Heart right ventricle (tissue), 16 donors: ENCODE measurements at regions not wholly inside any gene's neighbourhood (a gene's known extent, or its start where the extent isn't known, plus 50 kb on each side); places are given as distances from the start of the nearest gene placed in this dataset.

ENCODE experiments used
- ATAC-seq, 8 donors: fragments of 200-7000 bp; cut with Tn5 transposase; one replicate each; pipeline ENCODE4 v1.9.1; 2020; ENCODE audit warnings: mild to moderate bottlenecking in 8 of 8, moderate library complexity in 8 of 8, moderate number of reproducible peaks in 1 of 8
- DNase-seq, 2 donors: peaks; one replicate each; pipeline ENCODE4 v3.0.0-alpha.2; 2020
- H3K27ac ChIP-seq, 10 donors: fragments of 200-600 bp; sonication (generic) in 2 of 10; one replicate each; pipeline versions ENCODE4 v1.5.0 to v1.8.0; 2020 to 2022; ENCODE audit warnings: mild to moderate bottlenecking in 3 of 10
- H3K27me3 ChIP-seq, 7 donors: fragments of 200-600 bp; one replicate each; pipeline ENCODE4 v1.8.0; 2021 to 2022; ENCODE audit warnings: mild to moderate bottlenecking in 2 of 7
- H3K36me3 ChIP-seq, 9 donors: fragments of 200-600 bp; sonication (generic) in 1 of 9; one replicate each; pipeline versions ENCODE4 v1.5.0 to v1.8.0; 2020 to 2022; ENCODE audit warnings: mild to moderate bottlenecking in 2 of 9
- H3K4me1 ChIP-seq, 9 donors: fragments of 200-600 bp; sonication (generic) in 1 of 9; one replicate each; pipeline versions ENCODE4 v1.5.0 to v1.8.0; 2020 to 2022; ENCODE audit warnings: mild to moderate bottlenecking in 4 of 9
- H3K4me3 ChIP-seq, 10 donors: fragments of 200-600 bp; sonication (generic) in 2 of 10; one replicate each; pipeline versions ENCODE4 v1.5.0 to v1.8.0; 2020 to 2022; ENCODE audit warnings: mild to moderate bottlenecking in 7 of 10, moderate library complexity in 2 of 10
- H3K9me3 ChIP-seq, 11 donors: fragments of 200-600 bp in 10 of 11; sonication (generic) in 2 of 11; one replicate each; pipeline versions ENCODE4 v1.5.0 to v1.8.0; 2013 to 2022; ENCODE audit warnings: mild to moderate bottlenecking in 2 of 11, control low read depth in 1 of 11, moderate library complexity in 1 of 11
- WGBS, 2 donors: extraction: QIAGEN DNeasy Blood & Tissue Kit; methylation state at CpG; one replicate each; pipeline ENCODE4 v1.1.7; 2013; ENCODE audit warnings: inconsistent platforms in 1 of 2; 5-methylcytosine and 5-hydroxymethylcytosine counted together
- intact Hi-C, 10 donors: fragments of 100-400 bp; cut with DNase I; formaldehyde crosslinking; loops; one replicate each; pipeline versions ENCODE4 v1.11.1 to v1.14.2; 2022
- TF ChIP-seq, protein P1 (sequence below), 9 donors: fragments of 200-600 bp; sonication (generic) in 2 of 9; IDR thresholded peaks; one replicate each; pipeline versions ENCODE4 v1.5.0 to v1.8.0; 2021 to 2022; ENCODE audit warnings: antibody characterized with exemption in 9 of 9, mild to moderate bottlenecking in 5 of 9, moderate library complexity in 1 of 9
- donor health status: Arrhythmogenic right ventricular cardiomyopathy.
- donor health status: ischemic (EF 13 %, LVEDD 7.1; RV severe dilation, severe dysfunction).
- donor health status: healthy with polysubstance abuse.
- donor health status: DM: no; HTN: yes; CAD: no.
- donor health status: DM: no; HTN: no; CAD: no.
- donor health status: ischemic (EF 25% LVEDD 6.9; RV normal size, moderate dysfunction).
- donor health status: ischemic (EF 25% LVEDD 5.7; RV mildly dilated, moderate dysfunction).
- donor health status: healthy.
- donor health status: DM: yes; HTN: yes; CAD: no.
- donor health status: Ischemic cardiomyopathy.
- donor health status: ischemic (EF 35%, LVEDD 5.7; RV mildly dilated, moderate dysfunction).
- donor health status: nonischemic (EF 11% LVEDD 7.7; RV severe dilation, severe dysfunction).
- donor health status: DM: yes; HTN: yes; CAD: no.
- donor health status: PGD.
- donor health status: ischemic (EF 29% LVEDD 5.4; RV normal size, mild dysfunction).
- donor health status: nonischemic (EF 23%, LVEDD 6.1; RV moderate dilation, normal function).

DNA sequence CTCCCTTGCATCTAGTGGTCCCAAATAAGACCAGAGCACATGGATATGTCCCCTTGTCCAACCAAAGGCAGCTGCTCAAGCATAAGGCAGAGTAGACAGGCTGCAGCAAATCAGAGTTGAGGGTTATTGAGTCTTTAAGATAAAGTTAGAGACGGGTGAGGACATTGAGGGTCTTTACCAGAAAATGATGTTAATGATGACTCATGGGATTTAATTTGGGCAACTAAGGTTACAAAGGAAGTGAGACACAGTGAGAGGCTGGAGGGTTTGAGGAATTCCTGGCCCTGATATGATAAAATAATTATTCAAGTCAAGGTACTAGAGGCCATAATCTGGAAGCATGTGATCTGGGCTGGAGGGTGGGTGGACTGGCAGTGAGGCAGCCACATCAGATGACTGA is 133.6 kb downstream of the ALDH8A1 start:
- ATAC-seq = no peak
- TF ChIP-seq, protein P1, sequence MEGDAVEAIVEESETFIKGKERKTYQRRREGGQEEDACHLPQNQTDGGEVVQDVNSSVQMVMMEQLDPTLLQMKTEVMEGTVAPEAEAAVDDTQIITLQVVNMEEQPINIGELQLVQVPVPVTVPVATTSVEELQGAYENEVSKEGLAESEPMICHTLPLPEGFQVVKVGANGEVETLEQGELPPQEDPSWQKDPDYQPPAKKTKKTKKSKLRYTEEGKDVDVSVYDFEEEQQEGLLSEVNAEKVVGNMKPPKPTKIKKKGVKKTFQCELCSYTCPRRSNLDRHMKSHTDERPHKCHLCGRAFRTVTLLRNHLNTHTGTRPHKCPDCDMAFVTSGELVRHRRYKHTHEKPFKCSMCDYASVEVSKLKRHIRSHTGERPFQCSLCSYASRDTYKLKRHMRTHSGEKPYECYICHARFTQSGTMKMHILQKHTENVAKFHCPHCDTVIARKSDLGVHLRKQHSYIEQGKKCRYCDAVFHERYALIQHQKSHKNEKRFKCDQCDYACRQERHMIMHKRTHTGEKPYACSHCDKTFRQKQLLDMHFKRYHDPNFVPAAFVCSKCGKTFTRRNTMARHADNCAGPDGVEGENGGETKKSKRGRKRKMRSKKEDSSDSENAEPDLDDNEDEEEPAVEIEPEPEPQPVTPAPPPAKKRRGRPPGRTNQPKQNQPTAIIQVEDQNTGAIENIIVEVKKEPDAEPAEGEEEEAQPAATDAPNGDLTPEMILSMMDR (IDR thresholded peaks at IDR 0.05) = no peak
- intact Hi-C loops = no loop called here

DNA sequence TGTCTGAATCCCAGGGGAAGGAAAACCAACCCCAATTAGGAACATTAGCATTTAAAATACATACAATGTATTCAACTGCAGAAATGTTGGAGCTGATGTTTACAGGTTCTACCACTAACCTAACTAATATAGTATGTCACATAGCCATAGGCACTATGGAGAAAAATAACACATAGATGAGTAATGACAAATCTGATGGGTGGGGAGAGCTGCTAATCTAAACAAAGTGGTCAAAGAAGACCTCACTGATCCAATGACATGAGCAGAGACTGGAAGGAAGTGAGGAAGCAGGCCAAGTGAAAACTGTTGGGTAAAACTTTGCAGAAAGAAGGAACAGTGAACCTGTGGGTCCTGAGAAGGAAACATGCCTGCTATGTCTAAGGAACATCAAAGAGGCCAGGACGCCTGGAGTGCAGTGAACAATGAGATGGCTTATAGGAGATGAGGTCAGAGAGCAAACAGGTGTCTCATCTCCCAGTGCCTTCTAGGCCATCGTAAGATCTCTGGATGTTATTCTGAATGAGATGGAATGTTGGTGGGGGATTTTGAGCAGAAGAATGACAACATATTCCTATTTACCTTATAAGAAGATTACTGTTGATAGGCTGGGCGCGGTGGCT is 135.7 kb downstream of the ALDH8A1 start:
- no peaks in the 10 kb centered on the region for H3K27me3 ChIP-seq
- intact Hi-C loops = no loop called here
- no peaks in the 10 kb centered on the region for H3K36me3 ChIP-seq
- no peaks in the 10 kb centered on the region for H3K9me3 ChIP-seq
- TF ChIP-seq, protein P1 (IDR thresholded peaks at IDR 0.05) = no peak
- DNase-seq (no peak), ATAC-seq (no peak)
- 92 to 95% methylated on average over 4 of the region's 4 CpGs for WGBS, 2 donors
- H3K4me1 ChIP-seq = no peaks in the 10 kb centered on the region
- H3K27ac ChIP-seq = no peak overlapping the region
- H3K4me3 ChIP-seq = no peak overlapping the region

More for the DNA sequence above, 133.6 kb downstream of the ALDH8A1 start:
- DNase-seq = no peak
- Histone ChIP-seq H3K4me3 (no peak overlapping the region), H3K4me1 (peaks cover 0 to 2% (median 0%) of the 10 kb centered on the region in 9 donors), H3K27me3 (no peaks in the 10 kb centered on the region), H3K27ac (no peak overlapping the region), H3K9me3 (no peaks in the 10 kb centered on the region), H3K36me3 (no peaks in the 10 kb centered on the region)
- WGBS, 2 donors = 42 to 87% methylated on average over 1 of the region's 1 CpG

DNA sequence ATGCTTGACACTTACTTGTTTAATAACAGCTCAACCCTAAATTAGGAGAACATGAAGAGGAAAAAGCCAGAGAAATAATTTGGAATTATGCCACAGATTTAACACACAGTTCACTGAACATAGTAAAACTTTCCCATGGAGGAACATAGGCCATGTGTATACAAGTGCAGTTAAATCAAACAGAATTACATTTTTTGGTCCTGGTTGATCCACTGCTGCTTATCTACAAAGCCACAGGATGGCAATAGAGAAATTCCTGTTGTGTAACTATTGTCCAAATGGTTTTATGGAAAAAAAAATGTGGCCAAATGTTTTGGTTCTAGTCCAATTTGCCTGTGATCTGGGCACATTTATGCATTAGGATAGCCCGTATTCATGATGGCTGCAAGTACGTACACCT is 136.8 kb downstream of the ALDH8A1 start:
- Histone ChIP-seq H3K4me1 (no peaks in the 10 kb centered on the region), H3K27me3 (no peaks in the 10 kb centered on the region), H3K27ac (no peak overlapping the region), H3K36me3 (no peaks in the 10 kb centered on the region), H3K4me3 (no peak overlapping the region), H3K9me3 (no peaks in the 10 kb centered on the region)
- DNase-seq (no peak), ATAC-seq (no peak)
- TF ChIP-seq, protein P1 (IDR thresholded peaks at IDR 0.05) = no peak
- intact Hi-C loops = no loop called here
- 98 to 100% methylated on average over 2 of the region's 2 CpGs for whole genome bisulfite sequencing, 2 donors

DNA sequence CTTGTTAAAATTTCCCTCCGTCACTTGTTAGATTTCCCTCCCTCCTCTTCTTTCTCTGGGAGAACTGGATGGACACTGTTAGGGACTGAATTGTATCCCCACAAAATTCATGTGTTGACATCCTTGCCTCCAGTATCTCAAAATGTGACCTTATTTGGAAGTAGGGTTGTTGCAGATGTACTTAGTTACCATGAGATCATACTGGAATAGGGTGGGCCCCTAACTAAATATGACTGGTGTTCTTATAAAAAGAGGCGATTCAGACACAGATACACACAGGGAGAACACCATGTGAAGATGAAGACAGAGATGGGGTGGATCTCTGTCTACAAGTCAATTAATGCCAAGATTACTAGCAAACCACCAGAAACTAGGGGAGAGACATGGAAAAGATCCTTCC is 139.5 kb downstream of the ALDH8A1 start:
- Histone ChIP-seq H3K4me3 (no peak overlapping the region), H3K27me3 (no peaks in the 10 kb centered on the region), H3K9me3 (no peaks in the 10 kb centered on the region), H3K4me1 (no peaks in the 10 kb centered on the region), H3K36me3 (no peaks in the 10 kb centered on the region), H3K27ac (no peak overlapping the region)
- TF ChIP-seq, protein P1 (IDR thresholded peaks at IDR 0.05) = no peak
- ATAC-seq = no peak
- no peak for DNase-seq
- WGBS, 2 donors = 71 to 74% methylated on average over 2 of the region's 2 CpGs
- intact Hi-C loops = no loop called here
